HFF-Myc (cell line): ENCODE measurements at regions not wholly inside any gene's neighbourhood (a gene's known extent, or its start where the extent isn't known, plus 50 kb on each side); places are given as distances from the start of the nearest gene placed in this dataset.

ENCODE experiments used
- DNase-seq: peaks from one replicate; pipeline ENCODE4 v3.0.0-alpha.2; 2011; ENCODE audit warnings: low read depth; ENCODE audit errors: extremely low read depth
- H3K4me3 ChIP-seq: replicated peaks from 2 replicates; pipeline ENCODE4 v1.5.1; 2011; ENCODE audit warnings: low read depth, mild to moderate bottlenecking, control low read depth, low read length
- TF ChIP-seq, protein P1 (sequence below): IDR thresholded peaks from 2 replicates; pipeline ENCODE4 v1.5.1; 2012; ENCODE audit warnings: mild to moderate bottlenecking, low read depth, low read length, control low read depth; ENCODE audit errors: missing control alignments

DNA sequence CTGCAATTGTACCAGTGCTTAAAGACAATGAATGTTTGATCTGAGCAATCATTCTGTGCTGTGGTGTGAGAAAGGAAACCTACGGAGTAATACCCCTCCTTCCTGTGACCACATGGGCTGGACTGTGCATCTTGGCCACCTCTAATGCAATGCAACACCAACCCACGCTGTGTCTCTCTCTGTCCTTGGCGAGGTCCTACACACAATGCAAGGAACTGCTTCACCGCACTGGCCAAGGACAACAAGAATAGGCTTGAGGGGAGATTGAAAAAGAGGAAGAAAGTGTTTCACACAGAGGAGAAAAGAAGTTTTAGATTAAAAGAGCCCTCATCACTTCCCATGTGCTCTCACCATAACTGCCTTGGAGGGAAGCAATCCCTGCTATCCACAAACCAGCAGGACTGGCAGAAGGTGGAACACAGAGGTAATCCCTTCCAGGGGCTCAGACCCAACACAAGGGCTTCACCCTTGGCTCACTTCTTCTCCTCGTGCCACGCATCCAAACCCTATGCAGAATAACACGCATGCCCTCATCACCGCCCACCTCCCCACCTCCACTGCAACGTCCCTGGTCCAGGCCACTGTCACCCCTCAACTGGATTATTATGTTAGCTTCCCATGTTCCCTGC is 112.5 kb upstream of the ERG start:
- DNase-seq: no peak

DNA sequence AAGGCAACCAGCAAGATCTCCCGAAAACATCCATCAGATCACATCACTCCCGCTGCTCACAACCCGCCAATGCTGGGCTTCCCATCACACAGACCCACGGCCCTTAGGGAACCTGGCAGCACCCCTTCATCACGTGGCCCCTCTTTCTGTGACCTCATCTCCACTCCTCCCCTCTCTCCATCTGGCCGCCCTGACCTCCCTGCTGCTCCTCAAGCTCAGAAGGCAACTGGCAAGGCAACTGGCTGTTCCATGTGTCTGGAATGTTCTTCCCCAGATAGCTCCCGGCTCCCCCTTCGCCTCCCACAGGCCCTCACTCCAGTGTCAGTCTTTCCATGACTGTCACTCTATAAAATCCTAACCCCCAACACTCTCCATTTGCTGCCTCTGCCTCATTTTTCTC is 113.0 kb upstream of the ERG start:
- DNase-seq: no peak
- TF ChIP-seq, protein P1, sequence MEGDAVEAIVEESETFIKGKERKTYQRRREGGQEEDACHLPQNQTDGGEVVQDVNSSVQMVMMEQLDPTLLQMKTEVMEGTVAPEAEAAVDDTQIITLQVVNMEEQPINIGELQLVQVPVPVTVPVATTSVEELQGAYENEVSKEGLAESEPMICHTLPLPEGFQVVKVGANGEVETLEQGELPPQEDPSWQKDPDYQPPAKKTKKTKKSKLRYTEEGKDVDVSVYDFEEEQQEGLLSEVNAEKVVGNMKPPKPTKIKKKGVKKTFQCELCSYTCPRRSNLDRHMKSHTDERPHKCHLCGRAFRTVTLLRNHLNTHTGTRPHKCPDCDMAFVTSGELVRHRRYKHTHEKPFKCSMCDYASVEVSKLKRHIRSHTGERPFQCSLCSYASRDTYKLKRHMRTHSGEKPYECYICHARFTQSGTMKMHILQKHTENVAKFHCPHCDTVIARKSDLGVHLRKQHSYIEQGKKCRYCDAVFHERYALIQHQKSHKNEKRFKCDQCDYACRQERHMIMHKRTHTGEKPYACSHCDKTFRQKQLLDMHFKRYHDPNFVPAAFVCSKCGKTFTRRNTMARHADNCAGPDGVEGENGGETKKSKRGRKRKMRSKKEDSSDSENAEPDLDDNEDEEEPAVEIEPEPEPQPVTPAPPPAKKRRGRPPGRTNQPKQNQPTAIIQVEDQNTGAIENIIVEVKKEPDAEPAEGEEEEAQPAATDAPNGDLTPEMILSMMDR: no peak
- no peak overlapping the region for H3K4me3 ChIP-seq

More for the DNA sequence above, 112.5 kb upstream of the ERG start:
- TF ChIP-seq, protein P1: no peak
- H3K4me3 ChIP-seq: no peak overlapping the region

DNA sequence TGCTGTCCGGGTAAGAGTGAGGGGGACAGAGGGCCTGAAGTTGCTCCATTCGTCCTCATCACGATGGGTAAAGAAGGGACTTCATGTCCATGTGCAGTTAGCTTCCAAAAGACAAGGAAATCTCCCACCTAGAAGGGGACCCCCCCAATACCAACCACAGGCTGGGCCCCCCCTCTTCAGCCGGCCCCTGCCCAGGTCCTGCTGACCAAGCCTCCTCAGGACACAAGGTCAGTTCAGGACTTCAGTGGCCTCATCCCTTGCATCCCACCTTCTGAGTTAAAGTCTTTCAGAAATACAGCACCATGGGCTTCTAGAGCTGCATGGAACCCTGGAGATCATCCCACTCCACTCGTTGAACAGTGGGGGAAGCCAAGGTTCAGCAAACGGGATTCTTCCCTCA is 115.4 kb upstream of the ERG start:
- TF ChIP-seq, protein P1: no peak
- DNase-seq: no peak
- no peak overlapping the region for H3K4me3 ChIP-seq

DNA sequence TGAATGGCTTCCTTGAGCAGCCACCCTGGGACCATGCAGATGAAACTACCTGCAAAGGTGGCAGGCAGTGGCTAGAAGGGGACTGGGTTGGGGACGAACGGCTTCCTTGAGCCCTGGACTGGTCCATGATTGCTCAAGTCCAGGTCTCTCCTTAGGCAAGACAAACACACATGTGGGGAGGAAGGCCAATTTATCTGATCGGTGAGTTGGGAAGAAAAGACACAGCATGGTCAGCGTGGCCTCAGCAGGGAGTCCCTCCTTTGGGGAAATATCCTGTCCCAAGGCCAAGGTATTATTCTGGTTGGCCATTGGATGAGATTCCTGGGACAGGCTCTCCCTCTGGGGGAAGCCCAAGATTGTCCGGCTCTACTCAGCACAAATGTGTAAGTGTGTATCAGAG is 116.3 kb upstream of the ERG start:
- TF ChIP-seq, protein P1: no peak
- H3K4me3 ChIP-seq: no peak overlapping the region
- no peak for DNase-seq

DNA sequence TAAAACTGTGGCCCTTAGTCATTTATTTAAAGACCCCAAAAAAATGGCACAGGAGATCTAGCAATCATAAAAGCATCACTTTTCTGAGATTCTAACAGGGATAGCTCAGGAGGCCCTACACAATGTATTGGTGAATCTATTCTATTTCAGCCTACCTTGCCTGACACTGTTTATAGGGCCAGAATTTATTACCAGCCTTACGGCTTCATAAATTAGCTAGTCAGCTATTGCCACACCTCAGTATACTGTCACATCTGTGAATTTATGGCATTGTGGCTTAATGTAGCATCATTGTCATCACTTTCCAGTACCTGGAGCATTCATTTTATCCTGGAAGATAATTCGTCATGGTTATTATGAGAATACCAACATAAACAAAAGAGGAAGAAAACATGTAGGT is 121.2 kb upstream of the ERG start:
- H3K4me3 ChIP-seq: no peak overlapping the region
- DNase-seq: no peak
- TF ChIP-seq, protein P1: no peak

DNA sequence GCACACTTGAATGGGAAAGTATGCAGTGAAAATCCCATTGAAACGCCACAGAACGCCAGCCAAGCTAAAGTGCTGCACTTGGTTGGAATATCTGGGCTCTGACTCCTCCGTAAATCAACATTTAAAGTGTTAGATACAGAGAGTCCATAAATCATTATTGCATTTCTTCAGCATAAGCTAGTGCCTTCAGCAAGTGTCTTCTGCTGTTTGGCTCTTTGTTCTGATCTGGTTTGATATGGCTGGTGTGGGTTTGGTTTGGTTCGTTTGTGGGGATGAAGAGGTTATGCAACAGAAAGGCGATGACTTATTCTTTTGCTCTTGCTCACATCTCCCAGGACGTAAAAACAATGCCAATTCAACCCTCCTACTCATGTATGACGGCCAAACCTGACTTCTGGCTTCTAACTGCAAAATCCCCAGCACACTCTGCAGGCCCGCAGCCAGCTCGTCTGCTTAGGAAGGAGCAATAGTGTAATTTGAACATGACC is 121.8 kb upstream of the ERG start:
- H3K4me3 ChIP-seq: no peak overlapping the region
- TF ChIP-seq, protein P1: no peak
- DNase-seq: no peak

DNA sequence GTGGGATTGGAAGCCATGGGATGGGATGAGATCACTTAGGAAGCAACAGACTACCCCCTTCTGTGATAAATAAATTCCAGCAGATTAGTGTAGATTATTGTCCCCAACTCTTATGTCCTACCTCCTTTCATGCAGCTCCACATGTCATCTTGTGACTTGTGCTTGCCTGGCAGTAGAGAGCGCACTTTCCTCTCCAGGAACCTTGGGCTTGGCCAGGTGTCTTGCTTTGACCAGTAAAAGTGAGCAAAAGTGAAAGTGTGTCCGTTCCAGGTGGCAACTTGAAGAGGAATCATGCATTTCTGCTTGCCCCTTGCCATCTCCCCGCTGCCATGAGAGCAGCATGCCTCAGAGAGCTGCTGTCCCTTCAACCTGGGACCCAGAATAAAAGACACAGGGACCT is 122.9 kb upstream of the ERG start:
- DNase-seq: no peak
- no peak overlapping the region for H3K4me3 ChIP-seq
- TF ChIP-seq, protein P1: no peak
